ENCODE measurements at regions not wholly inside any gene's neighbourhood (a gene's known extent, or its start where the extent isn't known, plus 50 kb on each side); places are given as distances from the start of the nearest gene placed in this dataset.

DNA sequence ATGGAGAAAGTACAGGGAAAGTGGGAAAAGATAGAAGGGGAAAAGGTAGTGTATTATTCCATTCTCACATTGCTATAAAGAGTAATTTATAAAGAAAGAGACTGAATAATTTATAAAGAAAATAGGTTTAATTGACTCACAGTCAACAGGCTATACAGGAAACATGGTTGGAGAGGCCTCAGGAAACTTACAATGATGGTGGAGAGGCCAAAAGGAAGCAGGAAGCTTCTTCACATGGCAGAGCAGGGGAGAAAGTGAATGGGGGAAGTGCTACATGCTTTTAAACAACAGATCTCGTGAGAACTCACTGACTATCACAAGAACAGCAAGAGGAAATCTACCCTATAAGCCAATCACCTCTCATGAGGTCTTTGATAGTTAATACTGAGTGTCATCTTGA lies 725.0 kb upstream of the FLRT2 start (continued):
- TF ChIP-seq, protein P1, sequence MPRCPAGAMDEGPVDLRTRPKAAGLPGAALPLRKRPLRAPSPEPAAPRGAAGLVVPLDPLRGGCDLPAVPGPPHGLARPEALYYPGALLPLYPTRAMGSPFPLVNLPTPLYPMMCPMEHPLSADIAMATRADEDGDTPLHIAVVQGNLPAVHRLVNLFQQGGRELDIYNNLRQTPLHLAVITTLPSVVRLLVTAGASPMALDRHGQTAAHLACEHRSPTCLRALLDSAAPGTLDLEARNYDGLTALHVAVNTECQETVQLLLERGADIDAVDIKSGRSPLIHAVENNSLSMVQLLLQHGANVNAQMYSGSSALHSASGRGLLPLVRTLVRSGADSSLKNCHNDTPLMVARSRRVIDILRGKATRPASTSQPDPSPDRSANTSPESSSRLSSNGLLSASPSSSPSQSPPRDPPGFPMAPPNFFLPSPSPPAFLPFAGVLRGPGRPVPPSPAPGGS (IDR thresholded peaks at IDR 0.05), result no peak
- TF ChIP-seq HOXB13 (CRISPR knock-in tag; IDR thresholded peaks at IDR 0.05; ENCODE audit: low read depth) (no peak), BHLHE40 (IDR thresholded peaks at IDR 0.05; ENCODE audit: low read depth, low read length) (no peak)

DNA sequence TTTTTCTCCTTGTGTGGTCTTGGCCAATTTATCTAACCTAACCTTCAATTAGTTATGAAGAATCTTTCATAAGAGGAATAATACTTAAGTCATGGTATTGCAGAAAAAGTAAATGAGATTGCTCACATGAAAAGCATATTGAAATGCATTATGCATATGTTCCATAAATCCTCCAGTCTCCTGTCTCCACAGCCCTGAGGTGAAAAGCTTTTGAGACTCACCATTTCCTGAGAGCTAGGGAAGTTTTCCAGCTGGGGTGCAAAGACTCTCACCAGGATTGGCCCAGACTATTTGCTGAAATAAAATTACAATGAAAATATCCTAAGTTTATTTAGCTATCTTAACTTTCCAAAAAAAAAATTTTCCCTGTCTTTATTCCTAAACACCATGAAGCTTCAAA lies 723.8 kb upstream of the FLRT2 start:
- TF ChIP-seq MAFK (IDR thresholded peaks at IDR 0.05; ENCODE audit: partially characterized antibody), result no peak
- TF ChIP-seq, protein P2, sequence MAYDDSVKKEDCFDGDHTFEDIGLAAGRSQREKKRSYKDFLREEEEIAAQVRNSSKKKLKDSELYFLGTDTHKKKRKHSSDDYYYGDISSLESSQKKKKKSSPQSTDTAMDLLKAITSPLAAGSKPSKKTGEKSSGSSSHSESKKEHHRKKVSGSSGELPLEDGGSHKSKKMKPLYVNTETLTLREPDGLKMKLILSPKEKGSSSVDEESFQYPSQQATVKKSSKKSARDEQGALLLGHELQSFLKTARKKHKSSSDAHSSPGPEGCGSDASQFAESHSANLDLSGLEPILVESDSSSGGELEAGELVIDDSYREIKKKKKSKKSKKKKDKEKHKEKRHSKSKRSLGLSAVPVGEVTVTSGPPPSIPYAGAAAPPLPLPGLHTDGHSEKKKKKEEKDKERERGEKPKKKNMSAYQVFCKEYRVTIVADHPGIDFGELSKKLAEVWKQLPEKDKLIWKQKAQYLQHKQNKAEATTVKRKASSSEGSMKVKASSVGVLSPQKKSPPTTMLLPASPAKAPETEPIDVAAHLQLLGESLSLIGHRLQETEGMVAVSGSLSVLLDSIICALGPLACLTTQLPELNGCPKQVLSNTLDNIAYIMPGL (CRISPR knock-in tag; IDR thresholded peaks at IDR 0.05; ENCODE audit: borderline replicate concordance), result no peak
- TF ChIP-seq SREBF2 (IDR thresholded peaks at IDR 0.05), result no peak
- no peak for TF ChIP-seq MYC (IDR thresholded peaks at IDR 0.05; ENCODE audit: borderline replicate concordance, low read length)
- TF ChIP-seq, protein P3, sequence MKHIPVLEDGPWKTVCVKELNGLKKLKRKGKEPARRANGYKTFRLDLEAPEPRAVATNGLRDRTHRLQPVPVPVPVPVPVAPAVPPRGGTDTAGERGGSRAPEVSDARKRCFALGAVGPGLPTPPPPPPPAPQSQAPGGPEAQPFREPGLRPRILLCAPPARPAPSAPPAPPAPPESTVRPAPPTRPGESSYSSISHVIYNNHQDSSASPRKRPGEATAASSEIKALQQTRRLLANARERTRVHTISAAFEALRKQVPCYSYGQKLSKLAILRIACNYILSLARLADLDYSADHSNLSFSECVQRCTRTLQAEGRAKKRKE (CRISPR knock-in tag; IDR thresholded peaks at IDR 0.05; ENCODE audit: low read depth), result no peak
- TF ChIP-seq, protein P4, sequence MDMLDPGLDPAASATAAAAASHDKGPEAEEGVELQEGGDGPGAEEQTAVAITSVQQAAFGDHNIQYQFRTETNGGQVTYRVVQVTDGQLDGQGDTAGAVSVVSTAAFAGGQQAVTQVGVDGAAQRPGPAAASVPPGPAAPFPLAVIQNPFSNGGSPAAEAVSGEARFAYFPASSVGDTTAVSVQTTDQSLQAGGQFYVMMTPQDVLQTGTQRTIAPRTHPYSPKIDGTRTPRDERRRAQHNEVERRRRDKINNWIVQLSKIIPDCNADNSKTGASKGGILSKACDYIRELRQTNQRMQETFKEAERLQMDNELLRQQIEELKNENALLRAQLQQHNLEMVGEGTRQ (IDR thresholded peaks at IDR 0.05), result no peak
- TF ChIP-seq, protein P5, sequence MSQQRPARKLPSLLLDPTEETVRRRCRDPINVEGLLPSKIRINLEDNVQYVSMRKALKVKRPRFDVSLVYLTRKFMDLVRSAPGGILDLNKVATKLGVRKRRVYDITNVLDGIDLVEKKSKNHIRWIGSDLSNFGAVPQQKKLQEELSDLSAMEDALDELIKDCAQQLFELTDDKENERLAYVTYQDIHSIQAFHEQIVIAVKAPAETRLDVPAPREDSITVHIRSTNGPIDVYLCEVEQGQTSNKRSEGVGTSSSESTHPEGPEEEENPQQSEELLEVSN (IDR thresholded peaks at IDR 0.05; ENCODE audit: borderline replicate concordance, low read depth), result no peak
- no peak for TF ChIP-seq GATA3 (IDR thresholded peaks at IDR 0.05; ENCODE audit: borderline replicate concordance)
- no peak for TF ChIP-seq ZSCAN20 (CRISPR knock-in tag; IDR thresholded peaks at IDR 0.05)
- ATAC-seq (no peak), DNase-seq (ENCODE audit: low read depth in 1 of 2, low spot score in 1 of 2) (no peak), FAIRE-seq (no peak)
- CTCF ChIA-PET, result no interaction called here
- POLR2A ChIA-PET, result no interaction called here
- H3K9me3 ChIP-seq, result no peaks in the 10 kb centered on the region
- H3K4me2 ChIP-seq, result no peak overlapping the region
- no peak overlapping the region for H3K4me3 ChIP-seq
- no peaks in the 10 kb centered on the region for H3K4me1 ChIP-seq
- H3K27ac ChIP-seq, result no peak overlapping the region

DNA sequence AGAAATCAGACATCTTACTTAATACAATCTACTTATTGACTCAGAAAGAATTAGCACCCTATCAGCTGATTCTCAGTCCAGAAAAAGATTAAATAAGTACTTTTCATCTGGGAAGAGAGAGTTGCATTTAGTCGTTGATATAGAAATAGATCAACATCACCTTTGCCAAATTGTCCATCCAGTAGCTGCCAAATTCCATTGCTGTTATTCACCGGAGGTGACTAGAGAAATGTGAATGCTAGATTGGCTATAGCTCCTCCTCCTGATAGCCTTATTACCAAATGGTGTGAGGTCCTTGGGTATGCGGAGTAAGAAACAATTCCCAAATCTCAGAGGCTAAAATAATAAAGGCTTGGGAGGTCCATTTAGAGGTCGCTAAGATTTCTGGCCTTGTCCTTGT lies 723.3 kb upstream of the FLRT2 start:
- TF ChIP-seq ZSCAN20 (CRISPR knock-in tag; IDR thresholded peaks at IDR 0.05) (no peak), NPAS2 (CRISPR knock-in tag; IDR thresholded peaks at IDR 0.05; ENCODE audit: borderline replicate concordance) (no peak), FOXS1 (CRISPR knock-in tag; IDR thresholded peaks at IDR 0.05) (no peak), JUN (IDR thresholded peaks at IDR 0.05) (no peak), MYC (IDR thresholded peaks at IDR 0.05; ENCODE audit: borderline replicate concordance, low read length) (no peak), HEYL (CRISPR knock-in tag; IDR thresholded peaks at IDR 0.05) (no peak), EP300 (IDR thresholded peaks at IDR 0.05) (no peak), SMC3 (IDR thresholded peaks at IDR 0.05) (no peak), CBX2 (IDR thresholded peaks at IDR 0.05; ENCODE audit: borderline replicate concordance, low read depth) (no peak), ZNF302 (CRISPR knock-in tag; IDR thresholded peaks at IDR 0.05) (no peak), POLR2A (IDR thresholded peaks at IDR 0.05; ENCODE audit: low read length) (no peak), HOXB5 (CRISPR knock-in tag; IDR thresholded peaks at IDR 0.05) (no peak), RFX5 (IDR thresholded peaks at IDR 0.05) (no peak), RAD21 (conservative IDR thresholded peaks at IDR 0.05 in 1 of 2, IDR thresholded peaks at IDR 0.05 in 1 of 2) (no peak)
- TF ChIP-seq, protein P1 (IDR thresholded peaks at IDR 0.05), result no peak
- FAIRE-seq, result no peak

More for the DNA sequence above, 723.3 kb upstream of the FLRT2 start:
- WGBS (ENCODE audit: missing lambda C conversion rate), result 27% methylated on average over 4 of the region's 4 CpGs
- Histone ChIP-seq H3K27ac (no peak overlapping the region), H3K4me2 (no peak overlapping the region), H3K4me1 (no peaks in the 10 kb centered on the region), H3K4me3 (no peak overlapping the region), H3K9me3 (no peaks in the 10 kb centered on the region)
- ATAC-seq (no peak), DNase-seq (ENCODE audit: low read depth in 1 of 2, low spot score in 1 of 2) (no peak)
- POLR2A ChIA-PET, result no interaction called here
- CTCF ChIA-PET, result no interaction called here
